ENCODE measurements at regions not wholly inside any gene's neighbourhood (a gene's known extent, or its start where the extent isn't known, plus 50 kb on each side); places are given as distances from the start of the nearest gene placed in this dataset.

GRCh38 chr2:194962254-194962653 is 694.8 kb upstream of the SLC39A10 start:
- H2AFZ ChIP-seq (ENCODE audit: low read length): no peak overlapping the region

GRCh38 chr2:194954218-194954617 is 702.8 kb upstream of the SLC39A10 start:
- TF ChIP-seq CTCF (conservative IDR thresholded peaks at IDR 0.05; ENCODE audit: low read length) (no peak), EZH2phosphoT487 (IDR thresholded peaks at IDR 0.05; ENCODE audit: borderline replicate concordance) (no peak)
- Histone ChIP-seq H3K27me3 (ENCODE audit: insufficient read depth, low read length, poor library complexity, severe bottlenecking) (no peaks in the 10 kb centered on the region), H3K4me2 (ENCODE audit: low read depth, low read length, poor library complexity, severe bottlenecking) (no peak overlapping the region), H2AFZ (ENCODE audit: low read length) (no peak overlapping the region), H3K9ac (ENCODE audit: low read depth, low read length, poor library complexity, severe bottlenecking) (no peak overlapping the region), H4K20me1 (ENCODE audit: insufficient read depth, low read length, poor library complexity, severe bottlenecking) (no peaks in the 10 kb centered on the region), H3K36me3 (ENCODE audit: insufficient read depth, low read length) (no peaks in the 10 kb centered on the region), H3F3A (ENCODE audit: low read depth) (no peaks in the 10 kb centered on the region), H3K4me1 (ENCODE audit: insufficient read depth, low read length, poor library complexity, severe bottlenecking) (no peaks in the 10 kb centered on the region), H3K4me3 (ENCODE audit: low read length, poor library complexity, severe bottlenecking) (no peak overlapping the region), H3K9me3 (ENCODE audit: insufficient read depth, low read depth, low read length) (no peaks in the 10 kb centered on the region), H3K79me2 (ENCODE audit: insufficient read depth, low read length) (no peaks in the 10 kb centered on the region), H3K9me2 (replicated peaks; ENCODE audit: low read depth, low read length) (no peaks in the 10 kb centered on the region)

More at GRCh38 chr2:194962254-194962653, 694.8 kb upstream of the SLC39A10 start:
- Histone ChIP-seq H3K9me2 (replicated peaks; ENCODE audit: low read depth, low read length) (no peaks in the 10 kb centered on the region), H3F3A (ENCODE audit: low read depth) (no peaks in the 10 kb centered on the region), H3K4me1 (ENCODE audit: insufficient read depth, low read length, poor library complexity, severe bottlenecking) (no peaks in the 10 kb centered on the region), H3K27me3 (ENCODE audit: insufficient read depth, low read length, poor library complexity, severe bottlenecking) (no peaks in the 10 kb centered on the region), H3K36me3 (ENCODE audit: insufficient read depth, low read length) (no peaks in the 10 kb centered on the region), H4K20me1 (ENCODE audit: insufficient read depth, low read length, poor library complexity, severe bottlenecking) (no peaks in the 10 kb centered on the region), H3K9ac (ENCODE audit: low read depth, low read length, poor library complexity, severe bottlenecking) (no peak overlapping the region), H3K9me3 (ENCODE audit: insufficient read depth, low read depth, low read length) (no peaks in the 10 kb centered on the region; the same call in 1 of the 2 replicates), H3K4me2 (ENCODE audit: low read depth, low read length, poor library complexity, severe bottlenecking) (no peak overlapping the region), H3K4me3 (ENCODE audit: low read length, poor library complexity, severe bottlenecking) (no peak overlapping the region), H3K79me2 (ENCODE audit: insufficient read depth, low read length) (no peaks in the 10 kb centered on the region)
- TF ChIP-seq CTCF (conservative IDR thresholded peaks at IDR 0.05; ENCODE audit: low read length): no peak
- TF ChIP-seq EZH2phosphoT487 (IDR thresholded peaks at IDR 0.05; ENCODE audit: borderline replicate concordance): no peak

GRCh38 chr2:194946826-194947225 is 710.2 kb upstream of the SLC39A10 start:
- Histone ChIP-seq H3K9ac (ENCODE audit: low read depth, low read length, poor library complexity, severe bottlenecking) (no peak overlapping the region), H4K20me1 (ENCODE audit: insufficient read depth, low read length, poor library complexity, severe bottlenecking) (no peaks in the 10 kb centered on the region), H2AFZ (ENCODE audit: low read length) (no peak overlapping the region), H3K4me2 (ENCODE audit: low read depth, low read length, poor library complexity, severe bottlenecking) (no peak overlapping the region), H3K9me3 (ENCODE audit: insufficient read depth, low read depth, low read length) (no peaks in the 10 kb centered on the region), H3K79me2 (ENCODE audit: insufficient read depth, low read length) (no peaks in the 10 kb centered on the region), H3K4me3 (ENCODE audit: low read length, poor library complexity, severe bottlenecking) (no peak overlapping the region), H3K27me3 (ENCODE audit: insufficient read depth, low read length, poor library complexity, severe bottlenecking) (no peaks in the 10 kb centered on the region), H3K36me3 (ENCODE audit: insufficient read depth, low read length) (no peaks in the 10 kb centered on the region), H3K9me2 (replicated peaks; ENCODE audit: low read depth, low read length) (no peaks in the 10 kb centered on the region), H3F3A (ENCODE audit: low read depth) (no peaks in the 10 kb centered on the region), H3K4me1 (ENCODE audit: insufficient read depth, low read length, poor library complexity, severe bottlenecking) (no peaks in the 10 kb centered on the region)
- TF ChIP-seq EZH2phosphoT487 (IDR thresholded peaks at IDR 0.05; ENCODE audit: borderline replicate concordance): no peak
- TF ChIP-seq CTCF (conservative IDR thresholded peaks at IDR 0.05; ENCODE audit: low read length): no peak
